ENCODE measurements at regions not wholly inside any gene's neighbourhood (a gene's known extent, or its start where the extent isn't known, plus 50 kb on each side); places are given as distances from the start of the nearest gene placed in this dataset.

- DNase-seq, result no peak
Observed at GRCh38 chr14:100638211-100638855, 51.1 kb upstream of the BEGAIN start.

DNA sequence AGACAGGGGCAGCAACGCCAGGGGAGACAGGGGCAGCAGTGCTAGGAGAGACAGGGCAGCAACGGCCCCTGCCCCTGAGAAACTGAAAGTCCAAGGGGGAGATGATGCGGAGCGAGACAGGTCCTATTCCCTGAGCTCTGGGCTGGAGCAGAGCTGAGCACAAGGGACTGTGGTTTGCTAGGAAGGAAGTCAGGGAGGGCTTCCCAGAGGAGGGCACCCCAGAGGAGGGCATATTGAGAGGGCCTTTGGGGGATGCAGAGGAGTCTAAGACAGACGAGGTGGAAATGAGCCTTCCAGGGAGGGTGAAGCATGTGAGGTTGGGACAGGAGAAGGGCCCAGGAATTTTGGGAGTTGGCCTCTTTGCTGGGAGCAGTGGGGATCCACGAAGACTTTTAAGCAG, 52.1 kb upstream of the BEGAIN start:
- no peak for DNase-seq

DNA sequence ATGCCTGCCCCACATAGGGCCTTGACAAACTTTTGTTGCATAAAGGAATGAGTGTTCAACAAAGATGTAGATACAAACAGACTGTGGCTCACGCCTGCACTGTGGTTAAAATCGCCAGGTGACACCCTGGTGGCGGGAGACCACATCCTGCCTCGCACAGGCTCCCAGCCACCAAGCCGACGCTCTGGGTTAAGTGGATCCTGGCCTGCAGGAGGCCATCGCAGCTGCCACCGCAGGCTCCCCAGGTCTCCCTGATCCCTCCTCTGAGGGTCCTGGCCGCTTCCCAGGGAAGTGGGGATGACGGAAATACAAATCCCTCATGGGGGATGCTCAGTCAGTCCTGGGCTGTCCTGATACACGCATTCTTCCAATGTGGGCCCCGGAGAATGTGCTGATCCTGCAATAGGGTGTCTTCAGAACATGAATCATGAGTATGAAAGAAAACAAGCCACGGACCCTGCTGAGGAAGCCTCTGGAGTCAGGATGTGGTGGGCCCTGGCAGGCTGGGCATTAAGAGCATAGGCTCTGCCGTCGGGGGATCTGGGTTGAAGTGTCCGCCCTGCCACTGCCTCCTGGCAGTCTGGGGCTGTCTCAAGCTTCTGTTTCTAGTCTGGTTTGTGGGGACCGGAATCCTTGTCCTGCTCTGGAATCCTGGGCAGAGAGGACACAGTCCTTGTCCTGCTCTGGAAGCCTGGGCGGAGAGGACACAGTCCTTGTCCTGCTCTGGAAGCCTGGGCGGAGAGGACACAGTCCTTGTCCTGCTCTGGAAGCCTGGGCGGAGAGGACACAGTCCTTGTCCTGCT, 53.5 kb upstream of the BEGAIN start:
- peak; percentile 71 for DNase-seq

DNA sequence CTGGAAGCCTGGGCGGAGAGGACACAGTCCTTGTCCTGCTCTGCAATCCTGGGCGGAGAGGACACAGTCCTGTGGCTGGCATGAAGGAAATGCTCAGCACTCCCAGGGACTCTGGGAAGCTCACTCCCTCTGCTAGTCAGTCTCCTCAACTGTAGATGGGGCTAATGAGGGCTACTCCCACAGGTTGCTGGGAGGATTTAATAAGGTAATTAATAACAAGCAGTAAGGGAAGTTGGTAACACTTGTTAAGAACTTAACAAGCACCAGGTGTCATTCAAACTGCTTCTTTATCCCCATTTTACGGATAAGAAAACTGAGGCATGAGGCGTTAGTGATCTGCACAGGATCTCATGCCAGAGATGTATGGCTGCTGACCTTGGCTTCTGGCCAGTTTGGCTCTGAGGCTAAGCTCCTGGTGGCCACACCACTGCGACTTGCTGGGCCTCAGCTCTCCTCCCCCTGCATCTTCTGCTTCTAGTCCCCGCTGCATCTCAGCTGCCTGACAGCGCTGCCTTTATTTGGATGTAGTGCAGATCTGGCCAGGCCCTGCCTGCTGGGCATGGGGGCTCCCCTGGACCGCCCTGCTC, 54.1 kb upstream of the BEGAIN start:
- no peak for DNase-seq

DNA sequence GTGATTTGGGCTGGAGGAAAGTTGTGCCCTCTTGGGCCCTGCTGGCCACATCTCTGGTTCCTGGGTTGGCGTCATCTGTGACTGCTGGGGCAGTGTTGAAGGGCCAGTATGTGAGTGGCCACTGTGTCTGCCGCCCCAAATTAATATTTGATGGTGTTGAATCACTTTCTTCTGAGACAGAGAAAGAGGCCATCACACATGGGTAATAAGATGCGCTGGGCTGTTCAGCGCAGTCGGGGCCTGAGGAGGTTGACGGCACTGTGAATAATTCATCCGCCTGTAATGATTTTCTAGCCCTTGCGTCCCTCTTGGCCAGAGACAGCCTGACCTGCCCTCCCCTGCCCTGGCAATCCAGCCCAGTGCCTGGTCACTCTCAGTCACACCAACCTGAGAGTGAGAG, 56.2 kb upstream of the BEGAIN start:
- no peak for DNase-seq

DNA sequence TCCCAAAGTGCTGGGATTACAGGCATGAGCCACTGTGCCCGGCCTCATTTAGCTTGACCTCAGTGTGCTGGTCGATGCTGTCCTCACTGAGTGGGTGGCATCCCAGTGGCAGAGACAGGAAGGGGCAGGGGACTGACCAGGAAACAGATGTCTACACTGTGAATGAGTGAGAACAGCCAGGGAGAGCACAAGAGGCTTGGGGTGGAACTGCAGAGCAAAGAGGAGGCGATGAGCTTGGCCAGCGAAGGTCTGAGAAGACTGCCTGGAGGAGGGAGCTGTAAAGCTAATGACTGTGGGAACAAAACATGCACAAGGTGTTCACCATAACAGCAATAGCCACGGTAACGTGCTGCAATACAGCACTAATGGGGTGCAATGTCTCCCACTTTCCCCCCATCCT, 57.2 kb upstream of the BEGAIN start:
- no peak for DNase-seq

DNA sequence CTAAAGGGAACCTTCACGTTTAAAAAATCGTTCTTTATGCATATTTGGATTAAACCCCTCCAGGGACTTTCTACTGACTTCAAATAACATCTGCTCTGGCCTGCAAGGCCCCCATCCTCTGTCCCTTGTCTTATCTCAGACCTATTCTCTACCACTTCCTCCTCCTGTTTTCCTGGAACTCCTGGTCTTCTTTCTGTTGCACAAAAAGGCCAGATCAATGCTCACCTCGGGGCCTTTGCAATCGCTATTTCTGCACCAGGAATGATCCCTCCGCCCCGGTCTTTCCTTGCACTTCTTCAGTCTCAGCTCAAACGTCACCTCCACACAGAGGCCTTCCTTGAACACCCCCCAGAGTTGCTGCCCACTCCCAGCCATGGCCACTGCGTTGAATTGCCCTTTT, 57.6 kb upstream of the BEGAIN start:
- no peak for DNase-seq

- peak; percentile 79 for DNase-seq
Observed at GRCh38 chr14:100645196-100645981, 58.2 kb upstream of the BEGAIN start.

GRCh38 chr14:100645982-100646314, 58.7 kb upstream of the BEGAIN start:
- DNase-seq, result no peak

DNA sequence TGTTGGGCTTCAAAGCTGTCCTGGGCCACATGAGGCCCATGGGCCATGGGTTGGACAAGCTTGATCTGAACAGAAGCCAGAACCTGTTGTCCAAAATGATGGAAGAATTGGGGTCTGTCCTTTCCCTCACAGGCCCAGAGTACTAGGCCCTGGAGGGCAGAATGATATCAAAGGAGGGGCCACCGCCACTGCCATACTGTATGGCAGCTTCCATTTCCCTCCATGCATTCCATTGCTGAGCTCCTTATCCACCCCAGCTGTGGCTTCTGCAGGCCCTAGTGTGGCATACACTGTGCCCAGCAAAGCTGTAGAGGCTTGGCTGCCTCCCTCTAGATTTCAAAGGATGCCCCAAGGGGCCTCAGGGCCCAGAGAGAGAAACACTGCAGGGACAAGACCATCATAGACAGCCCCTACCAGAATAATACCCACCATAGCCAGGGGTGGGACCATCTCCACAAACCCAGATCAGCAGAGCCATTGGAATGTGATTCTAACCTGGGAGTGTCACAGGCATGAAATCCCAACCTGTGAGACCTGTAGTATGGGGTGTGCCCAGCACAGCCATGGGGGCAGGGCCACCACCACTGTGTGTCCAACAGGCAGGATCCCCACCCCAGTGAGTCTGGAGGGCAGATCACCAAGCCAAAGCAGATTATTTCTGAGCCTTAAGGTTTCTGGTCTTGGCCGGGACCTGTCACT, 61.4 kb upstream of the BEGAIN start:
- no peak for DNase-seq

DNA sequence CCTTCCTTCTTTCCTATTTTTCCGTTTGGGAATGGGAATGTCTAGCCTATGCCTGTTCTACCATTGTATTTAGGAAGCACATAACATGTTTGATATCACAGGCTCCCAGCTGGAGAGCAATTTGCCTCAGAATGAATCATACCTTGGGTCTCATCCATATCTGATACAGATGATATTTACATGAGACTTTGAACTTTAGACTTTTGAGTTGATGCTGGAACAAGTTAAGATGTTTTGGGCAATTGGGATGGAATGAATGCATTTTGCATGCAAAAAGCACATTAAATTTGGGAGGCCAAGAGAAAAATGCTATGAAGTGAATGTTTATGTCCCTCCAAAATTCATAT, 61.9 kb upstream of the BEGAIN start:
- DNase-seq, result no peak

GRCh38 chr14:100651999-100652508, 64.8 kb upstream of the BEGAIN start:
- no peak for DNase-seq

GRCh38 chr14:100652744-100653143, 65.5 kb upstream of the BEGAIN start:
- DNase-seq, result no peak

- DNase-seq, result no peak
Observed at GRCh38 chr14:100653409-100653808, 66.2 kb upstream of the BEGAIN start.

- no peak for DNase-seq
Observed at GRCh38 chr14:100654025-100654813, 67.0 kb upstream of the BEGAIN start.

DNA sequence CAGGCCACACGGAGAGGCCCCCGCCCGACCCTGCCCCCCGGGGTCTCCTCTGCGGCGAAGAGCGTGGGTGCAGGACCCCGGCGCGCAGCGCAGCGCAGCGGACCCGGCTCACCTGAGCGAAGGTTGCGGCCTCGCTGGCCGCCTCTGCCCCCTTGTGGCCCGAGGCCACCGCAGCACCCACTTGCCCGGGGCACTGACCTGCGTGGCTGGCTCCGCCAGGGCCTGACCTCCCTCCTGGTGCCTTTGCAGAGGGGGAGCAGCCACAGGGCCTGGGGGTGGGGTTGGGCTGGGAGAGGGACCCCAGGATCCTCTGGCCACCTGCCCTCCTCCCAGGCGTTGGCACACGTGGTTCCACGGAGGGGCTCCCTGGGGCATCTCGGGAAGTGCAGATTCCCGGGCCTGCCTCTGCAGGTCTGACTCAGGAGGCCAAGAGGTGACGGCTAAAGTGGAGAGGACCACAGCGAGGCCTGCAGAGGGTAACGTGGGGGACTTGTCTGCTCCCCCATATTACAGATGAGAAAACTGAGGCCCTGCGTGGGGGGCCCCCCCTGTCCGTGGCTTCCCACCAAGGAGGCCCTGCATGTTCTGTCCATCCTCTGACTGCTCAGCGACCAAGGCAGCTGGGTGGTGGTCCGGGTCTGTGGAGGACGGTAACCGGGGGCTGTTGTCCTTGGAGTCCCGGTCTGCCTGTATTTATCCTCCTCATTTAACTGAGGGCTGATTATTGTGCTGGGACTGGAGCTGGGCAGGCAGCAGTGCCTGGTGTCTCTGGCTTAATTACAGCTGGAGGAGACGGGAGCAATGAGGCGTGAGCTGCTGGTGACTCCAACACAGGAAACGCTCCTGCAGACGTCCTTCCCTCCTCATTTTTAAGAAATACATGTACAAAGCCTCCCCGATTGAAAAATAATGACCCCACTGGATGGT, 67.9 kb upstream of the BEGAIN start:
- DNase-seq, result no peak

DNA sequence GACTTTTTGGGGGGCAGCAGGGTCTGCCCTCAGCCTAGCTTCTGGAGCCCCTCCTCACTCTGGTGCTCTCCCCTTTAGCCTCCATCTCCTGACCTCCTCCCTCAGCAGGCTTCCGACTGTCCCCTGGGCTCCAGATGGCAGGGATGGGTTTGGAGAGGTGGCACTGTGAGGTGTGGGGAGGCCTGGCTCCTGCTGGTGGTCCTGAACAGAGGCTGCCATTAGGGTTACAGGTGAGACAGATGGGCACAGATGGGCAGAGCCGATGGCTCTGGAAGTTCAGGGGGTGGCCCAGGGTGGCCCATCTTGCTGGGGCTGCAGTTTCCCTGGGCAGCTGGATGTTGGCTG, 68.5 kb upstream of the BEGAIN start:
- no peak for DNase-seq

DNA sequence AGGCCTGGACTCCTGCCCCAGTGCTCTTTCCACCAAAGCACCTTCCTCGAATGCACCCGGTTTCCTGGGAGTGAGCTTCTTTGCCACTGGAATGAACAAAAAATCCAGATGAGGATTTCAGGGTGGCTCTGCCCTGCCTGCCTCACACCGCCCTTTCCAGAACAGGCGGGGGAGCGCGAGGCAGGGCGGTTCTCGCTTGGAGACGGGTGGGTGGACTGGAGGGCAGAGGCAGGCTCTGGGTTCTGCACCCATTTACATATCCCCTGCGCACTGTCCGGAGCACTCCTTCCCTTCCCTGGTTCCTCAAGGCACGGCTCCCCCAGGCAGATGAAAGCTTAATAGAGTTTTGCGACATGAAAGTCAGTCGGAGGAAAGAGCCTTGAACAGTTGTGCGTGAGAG, 69.7 kb upstream of the DLK1 start:
- DNase-seq, result no peak

DNA sequence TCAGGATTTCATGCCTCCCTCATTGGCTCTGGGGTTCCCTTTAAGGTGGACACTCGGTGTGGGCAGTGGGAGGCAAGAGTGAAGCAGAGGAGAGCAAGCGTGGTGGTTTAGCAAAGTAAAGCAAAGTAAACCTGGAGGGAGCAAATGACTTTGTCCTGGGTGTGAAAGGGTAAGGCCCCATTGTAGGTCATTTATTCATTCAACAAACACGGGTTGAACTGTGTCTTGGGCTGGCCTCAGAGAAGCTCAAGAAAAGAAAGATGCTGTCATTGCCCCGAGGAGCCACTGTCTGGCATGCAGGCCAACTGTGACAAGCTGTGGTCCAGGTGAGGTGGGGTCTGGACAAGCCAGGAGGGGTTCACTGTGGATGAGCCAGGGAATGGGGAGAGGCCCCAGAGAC, 68.9 kb upstream of the DLK1 start:
- DNase-seq, result no peak

- no peak for DNase-seq
Observed at GRCh38 chr14:100658181-100658886, 68.4 kb upstream of the DLK1 start.

All from GDM1 (cell line).